GM23248 (cell line): ENCODE measurements at regions not wholly inside any gene's neighbourhood (a gene's known extent, or its start where the extent isn't known, plus 50 kb on each side); places are given as distances from the start of the nearest gene placed in this dataset.

ENCODE experiments used
- EZH2 ChIP-seq: fragments of 200-600 bp; sonication (generic); IDR thresholded peaks from 2 replicates; pipeline ENCODE4 v1.6.1; 2018; ENCODE audit warnings: antibody characterized with exemption, mild to moderate bottlenecking; ENCODE audit not compliant: insufficient read depth, poor library complexity, severe bottlenecking
- EZH2phosphoT487 ChIP-seq: fragments of 200-600 bp; sonication (generic); IDR thresholded peaks from 2 replicates; pipeline ENCODE4 v1.6.1; 2018; ENCODE audit warnings: antibody characterized with exemption, moderate library complexity, mild to moderate bottlenecking, low read depth; ENCODE audit not compliant: insufficient read depth

GRCh38 chr7:17706734-17707133 is 233.6 kb downstream of the SNX13 start:
- TF ChIP-seq EZH2 (no peak), EZH2phosphoT487 (no peak)
